AG09319 (cell line): ENCODE measurements at regions not wholly inside any gene's neighbourhood (a gene's known extent, or its start where the extent isn't known, plus 50 kb on each side); places are given as distances from the start of the nearest gene placed in this dataset.

ENCODE experiments used
- DNase-seq: peaks from one replicate; pipeline ENCODE4 v3.0.0-alpha.2; 2010; ENCODE audit warnings: low read depth; ENCODE audit errors: extremely low read depth
- TF ChIP-seq, protein P1 (sequence below): IDR thresholded peaks from 2 replicates; pipeline ENCODE4 v1.5.1; 2011; ENCODE audit warnings: low read depth, mild to moderate bottlenecking, inconsistent platforms, low read length, moderate library complexity

GRCh38 chr2:7672685-7673071 is 755.5 kb downstream of the RNF144A start:
- DNase-seq = no peak
- TF ChIP-seq, protein P1, sequence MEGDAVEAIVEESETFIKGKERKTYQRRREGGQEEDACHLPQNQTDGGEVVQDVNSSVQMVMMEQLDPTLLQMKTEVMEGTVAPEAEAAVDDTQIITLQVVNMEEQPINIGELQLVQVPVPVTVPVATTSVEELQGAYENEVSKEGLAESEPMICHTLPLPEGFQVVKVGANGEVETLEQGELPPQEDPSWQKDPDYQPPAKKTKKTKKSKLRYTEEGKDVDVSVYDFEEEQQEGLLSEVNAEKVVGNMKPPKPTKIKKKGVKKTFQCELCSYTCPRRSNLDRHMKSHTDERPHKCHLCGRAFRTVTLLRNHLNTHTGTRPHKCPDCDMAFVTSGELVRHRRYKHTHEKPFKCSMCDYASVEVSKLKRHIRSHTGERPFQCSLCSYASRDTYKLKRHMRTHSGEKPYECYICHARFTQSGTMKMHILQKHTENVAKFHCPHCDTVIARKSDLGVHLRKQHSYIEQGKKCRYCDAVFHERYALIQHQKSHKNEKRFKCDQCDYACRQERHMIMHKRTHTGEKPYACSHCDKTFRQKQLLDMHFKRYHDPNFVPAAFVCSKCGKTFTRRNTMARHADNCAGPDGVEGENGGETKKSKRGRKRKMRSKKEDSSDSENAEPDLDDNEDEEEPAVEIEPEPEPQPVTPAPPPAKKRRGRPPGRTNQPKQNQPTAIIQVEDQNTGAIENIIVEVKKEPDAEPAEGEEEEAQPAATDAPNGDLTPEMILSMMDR = no peak

DNA sequence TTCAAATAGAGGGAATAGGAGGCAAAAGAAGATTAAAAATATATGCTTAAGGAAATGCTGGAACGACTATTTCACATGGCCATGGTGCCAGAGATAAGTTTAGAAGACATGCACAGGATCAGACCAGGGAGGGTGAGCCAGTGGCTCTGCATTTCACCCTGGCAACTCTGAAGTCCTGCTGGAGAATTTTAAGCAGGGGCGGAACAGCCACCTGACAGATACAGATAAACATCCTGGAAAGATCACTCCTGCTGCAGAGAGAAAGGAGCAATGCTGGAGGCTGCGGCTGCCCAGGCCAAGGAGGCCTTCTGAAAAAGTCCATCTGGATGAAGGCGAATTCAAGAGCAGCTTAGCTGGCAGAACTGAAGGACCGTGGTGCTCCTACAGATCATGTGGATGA is 755.9 kb downstream of the RNF144A start:
- DNase-seq = no peak
- TF ChIP-seq, protein P1 = no peak

- TF ChIP-seq, protein P1 = no peak
- DNase-seq = no peak
These were observed 756.6 kb downstream of the RNF144A start for GRCh38 chr2:7673853-7674252.

DNA sequence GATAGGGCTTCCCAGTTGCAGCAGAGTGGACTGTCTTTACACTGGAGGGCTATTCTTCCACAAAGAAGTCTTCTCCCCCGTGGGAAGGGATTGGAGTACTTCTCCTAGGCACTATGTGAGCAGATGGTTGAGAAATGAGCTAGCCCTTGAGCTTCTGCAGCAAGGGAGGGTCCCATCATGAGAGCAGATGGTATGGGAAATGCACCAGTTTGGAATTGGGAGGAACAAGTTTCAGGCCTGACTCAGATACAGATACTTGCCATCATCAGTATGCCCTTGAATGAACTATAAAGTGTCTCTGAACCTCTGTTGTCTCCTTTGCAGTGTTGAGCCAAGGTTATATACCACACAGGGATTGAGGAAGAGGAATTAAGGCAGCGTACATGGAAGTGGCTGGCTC is 757.4 kb downstream of the RNF144A start:
- DNase-seq = no peak
- TF ChIP-seq, protein P1 = no peak

DNA sequence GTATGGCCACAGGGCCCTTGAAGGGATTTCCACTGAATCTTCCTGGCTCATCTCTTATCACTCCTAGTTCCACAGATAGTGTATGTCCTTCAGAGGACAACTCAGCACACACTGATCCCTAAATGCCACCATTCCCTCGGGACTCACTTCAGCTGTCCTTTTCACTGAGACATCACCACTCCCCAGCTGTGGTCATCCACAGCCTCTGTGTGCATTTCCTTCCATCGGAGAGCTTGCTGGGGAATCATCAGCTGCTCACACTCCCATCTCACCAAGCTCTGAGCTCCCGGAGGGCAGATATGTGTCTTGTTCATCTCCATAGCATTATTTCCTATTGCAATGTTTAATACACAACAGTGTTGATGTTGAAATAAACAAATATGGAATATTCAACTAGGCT is 759.5 kb downstream of the RNF144A start:
- no peak for DNase-seq
- TF ChIP-seq, protein P1 = no peak

DNA sequence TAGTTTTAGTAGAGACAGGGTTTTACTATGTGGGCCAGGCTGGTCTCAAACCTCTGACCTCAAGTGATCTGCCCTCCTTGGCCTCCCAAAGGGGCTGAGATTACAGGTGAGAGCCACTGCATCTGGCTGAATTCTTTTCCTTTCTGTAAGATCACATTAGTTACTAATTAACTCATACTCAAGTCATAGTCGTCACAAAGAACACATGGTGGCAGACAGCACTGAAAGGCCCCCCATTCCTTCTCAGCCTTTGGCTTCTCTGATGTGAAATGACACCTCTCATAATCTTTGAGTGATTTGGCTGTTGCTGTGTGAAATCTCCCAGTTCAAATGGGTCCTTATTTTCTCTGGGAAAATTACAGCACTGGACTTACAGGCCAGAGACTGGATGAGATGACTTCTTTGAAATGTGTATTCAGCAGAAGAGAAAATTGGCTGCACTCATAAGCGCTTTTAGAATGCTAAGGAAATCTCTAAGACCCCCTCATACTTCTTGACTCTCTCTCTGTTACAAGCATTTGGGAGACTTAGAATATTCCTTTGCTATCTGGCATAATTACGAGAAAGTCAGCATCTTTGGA is 764.8 kb downstream of the RNF144A start:
- no peak for DNase-seq
- TF ChIP-seq, protein P1 = no peak

DNA sequence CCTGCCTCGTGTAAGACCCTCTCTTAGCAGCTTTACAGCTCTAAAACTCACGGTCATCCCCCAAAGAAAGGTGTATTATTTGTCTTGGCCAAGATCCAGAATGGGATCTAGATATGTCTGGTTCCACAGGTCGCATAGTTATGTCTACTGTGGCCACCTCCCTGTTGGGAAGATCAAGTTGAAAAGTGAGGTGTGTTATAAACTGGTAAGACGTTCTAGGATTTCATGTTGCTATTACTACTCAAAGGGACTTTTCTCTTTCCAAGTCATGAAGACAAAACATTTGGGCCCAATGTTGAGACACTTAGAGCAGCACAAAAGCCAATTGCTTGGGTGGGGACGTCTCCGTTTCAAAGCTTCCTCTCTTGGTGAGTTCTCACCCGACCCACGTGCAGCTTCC is 766.0 kb downstream of the RNF144A start:
- TF ChIP-seq, protein P1 = no peak
- DNase-seq = no peak
